Prostate gland (tissue), 2 donors: ENCODE measurements at regions not wholly inside any gene's neighbourhood (a gene's known extent, or its start where the extent isn't known, plus 50 kb on each side); places are given as distances from the start of the nearest gene placed in this dataset.

ENCODE experiments used
- CTCF ChIP-seq, 4 experiments: fragments of 200-600 bp in 2 of 4; fragments of 450-650 bp in 2 of 4; sonication (generic) in 2 of 4; IDR thresholded peaks; 1 replicate in 3 of 4; 2 replicates in 1 of 4; pipeline ENCODE4 v1.5.1; 2016 to 2019; ENCODE audit warnings: antibody characterized with exemption in 4 of 4, mild to moderate bottlenecking in 2 of 4, moderate library complexity in 2 of 4
- POLR2A ChIP-seq: fragments of 450-650 bp; IDR thresholded peaks from one replicate; pipeline ENCODE4 v1.6.1; 2016; ENCODE audit warnings: antibody characterized with exemption, mild to moderate bottlenecking
- POLR2AphosphoS5 ChIP-seq: sonication (generic); formaldehyde crosslinking; IDR thresholded peaks from one replicate; pipeline ENCODE4 v1.6.1; 2017; ENCODE audit warnings: antibody characterized with exemption

GRCh38 chr7:32228601-32229000 lies 158.4 kb upstream of the PDE1C start:
- TF ChIP-seq CTCF (IDR thresholded peaks at IDR 0.05) (no peak), POLR2A (no peak), POLR2AphosphoS5 (no peak)
